Upper lobe of right lung (tissue), 1 donor: ENCODE measurements at regions not wholly inside any gene's neighbourhood (a gene's known extent, or its start where the extent isn't known, plus 50 kb on each side); places are given as distances from the start of the nearest gene placed in this dataset.

Source experiments
- ATAC-seq: fragments of 200-7000 bp; cut with Tn5 transposase; one replicate; pipeline ENCODE4 v1.9.1; 2020; ENCODE audit warnings: mild to moderate bottlenecking, moderate library complexity
- DNase-seq: peaks from one replicate; pipeline ENCODE4 v3.0.0-alpha.2; 2020
- H3K27ac ChIP-seq: fragments of 200-600 bp; one replicate; pipeline ENCODE4 v1.8.0; 2022
- H3K27me3 ChIP-seq: fragments of 200-600 bp; one replicate; pipeline ENCODE4 v1.8.0; 2022; ENCODE audit warnings: mild to moderate bottlenecking
- H3K36me3 ChIP-seq: fragments of 200-600 bp; one replicate; pipeline ENCODE4 v1.8.0; 2022
- H3K4me1 ChIP-seq: fragments of 200-600 bp; one replicate; pipeline ENCODE4 v1.8.0; 2022
- H3K4me3 ChIP-seq: fragments of 200-600 bp; one replicate; pipeline ENCODE4 v1.8.0; 2022; ENCODE audit warnings: mild to moderate bottlenecking
- H3K9me3 ChIP-seq: fragments of 200-600 bp; one replicate; pipeline ENCODE4 v1.8.0; 2022
- CTCF ChIP-seq: fragments of 200-600 bp; IDR thresholded peaks from one replicate; pipeline ENCODE4 v1.8.0; 2022; ENCODE audit warnings: antibody characterized with exemption
- intact Hi-C: fragments of 100-400 bp; cut with DNase I; formaldehyde crosslinking; loops from one replicate; pipeline ENCODE4 v1.11.0; 2022
- donor health status: DM: no; HTN: yes; CAD: no; lungs with severe emphysema.

- TF ChIP-seq CTCF, result no peak
- peak; percentile 19 for DNase-seq
- H3K27me3 ChIP-seq, result no peaks in the 10 kb centered on the region
- ATAC-seq, result no peak
- no peak overlapping the region for H3K27ac ChIP-seq
- H3K9me3 ChIP-seq, result no peaks in the 10 kb centered on the region
- no peak overlapping the region for H3K4me3 ChIP-seq
- intact Hi-C loops, result no loop called here
- no peaks in the 10 kb centered on the region for H3K4me1 ChIP-seq
- no peaks in the 10 kb centered on the region for H3K36me3 ChIP-seq
Observed at GRCh38 chr17:77512062-77512946, 371.5 kb downstream of the SEC14L1 start.

GRCh38 chr17:77513045-77513444, 372.3 kb downstream of the SEC14L1 start:
- no peak overlapping the region for H3K4me3 ChIP-seq
- H3K9me3 ChIP-seq, result no peaks in the 10 kb centered on the region
- H3K27me3 ChIP-seq, result no peaks in the 10 kb centered on the region
- intact Hi-C loops, result no loop called here
- H3K36me3 ChIP-seq, result no peaks in the 10 kb centered on the region
- H3K4me1 ChIP-seq, result no peaks in the 10 kb centered on the region
- DNase-seq, result no peak
- no peak for ATAC-seq
- no peak overlapping the region for H3K27ac ChIP-seq
- TF ChIP-seq CTCF, result no peak

- no peak overlapping the region for H3K27ac ChIP-seq
- H3K4me1 ChIP-seq, result no peaks in the 10 kb centered on the region
- H3K36me3 ChIP-seq, result no peaks in the 10 kb centered on the region
- no peak for TF ChIP-seq CTCF
- DNase-seq, result no peak
- no peak overlapping the region for H3K4me3 ChIP-seq
- no peaks in the 10 kb centered on the region for H3K9me3 ChIP-seq
- intact Hi-C loops, result no loop called here
- H3K27me3 ChIP-seq, result no peaks in the 10 kb centered on the region
- no peak for ATAC-seq
Observed at GRCh38 chr17:77515227-77515626, 374.5 kb downstream of the SEC14L1 start.

- Histone ChIP-seq H3K36me3 (no peaks in the 10 kb centered on the region), H3K27ac (no peak overlapping the region), H3K27me3 (no peaks in the 10 kb centered on the region), H3K4me3 (no peak overlapping the region), H3K4me1 (no peaks in the 10 kb centered on the region), H3K9me3 (no peaks in the 10 kb centered on the region)
- no peak for ATAC-seq
- DNase-seq, result peak; percentile 22
- TF ChIP-seq CTCF, result no peak
- intact Hi-C loops, result no loop called here
Observed at GRCh38 chr17:77516902-77517301, 376.1 kb downstream of the SEC14L1 start.

GRCh38 chr17:77521076-77521475, 380.3 kb downstream of the SEC14L1 start:
- H3K4me3 ChIP-seq, result no peak overlapping the region
- intact Hi-C loops, result no loop called here
- H3K36me3 ChIP-seq, result no peaks in the 10 kb centered on the region
- H3K27me3 ChIP-seq, result no peaks in the 10 kb centered on the region
- no peaks in the 10 kb centered on the region for H3K9me3 ChIP-seq
- TF ChIP-seq CTCF, result no peak
- ATAC-seq, result no peak
- H3K4me1 ChIP-seq, result no peaks in the 10 kb centered on the region
- peak; percentile 43 for DNase-seq
- no peak overlapping the region for H3K27ac ChIP-seq
